A673 (cell line): ENCODE measurements at regions not wholly inside any gene's neighbourhood (a gene's known extent, or its start where the extent isn't known, plus 50 kb on each side); places are given as distances from the start of the nearest gene placed in this dataset.

Experiments
- BruUV-seq: library from RNA; stranded (reverse); fragments of 400-500 nt; replicated peaks from 2 replicates; lab custom pipeline; 2021; lab: Mats Ljungman, UMichigan
- CTCF ChIA-PET: fragments of 300-600 bp; sonication (Branson Sonifier 250); formaldehyde crosslinking; loops from one replicate; lab custom pipeline; 2022; ENCODE audit warnings: antibody characterized with exemption; lab: Charles Lee
- POLR2A ChIA-PET: fragments of 300-600 bp; sonication (Branson Sonifier 250); formaldehyde crosslinking; loops from one replicate; lab custom pipeline; 2022; ENCODE audit warnings: antibody characterized with exemption; ENCODE audit not compliant: low non-redundant PET; lab: Charles Lee
- DNase-seq: peaks from one replicate; pipeline ENCODE4 v3.0.0-alpha.2; 2015; ENCODE audit warnings: low spot score
- H3K27ac ChIP-seq: fragments of 200-600 bp; sonication (generic); 2 replicates; pipeline ENCODE4 v1.5.1; 2016; ENCODE audit warnings: mixed run types, low read depth, mild to moderate bottlenecking, mixed read lengths, antibody characterized with exemption, low read length; ENCODE audit not compliant: poor library complexity, severe bottlenecking
- H3K27me3 ChIP-seq: fragments of 200-600 bp; sonication (generic); replicated peaks from 2 replicates; pipeline ENCODE4 v1.6.1; 2017; ENCODE audit warnings: mixed run types, low read depth, mild to moderate bottlenecking, mixed read lengths, antibody characterized with exemption, low read length; ENCODE audit not compliant: insufficient read depth, poor library complexity
- H3K36me3 ChIP-seq: fragments of 200-600 bp; sonication (generic); 2 replicates; pipeline ENCODE4 v1.6.1; 2016; ENCODE audit warnings: mixed run types, mild to moderate bottlenecking, mixed read lengths, antibody characterized with exemption, low read length; ENCODE audit not compliant: insufficient read depth, poor library complexity, severe bottlenecking
- H3K4me1 ChIP-seq: fragments of 200-600 bp; sonication (generic); 2 replicates; pipeline ENCODE4 v1.6.1; 2017; ENCODE audit warnings: mixed run types, mild to moderate bottlenecking, mixed read lengths, antibody characterized with exemption, low read length; ENCODE audit not compliant: insufficient read depth, poor library complexity, severe bottlenecking
- H3K4me3 ChIP-seq: fragments of 200-600 bp; sonication (generic); 2 replicates; pipeline ENCODE4 v1.5.1; 2016; ENCODE audit warnings: low read depth, mixed run types, mild to moderate bottlenecking, mixed read lengths, low read length; ENCODE audit not compliant: poor library complexity, severe bottlenecking
- H3K9me3 ChIP-seq: fragments of 200-600 bp; sonication (generic); 2 replicates; pipeline ENCODE4 v1.6.1; 2016; ENCODE audit warnings: mixed run types, low read depth, mild to moderate bottlenecking, mixed read lengths, antibody characterized with exemption, low read length; ENCODE audit not compliant: poor library complexity, severe bottlenecking
- EZH2 ChIP-seq: fragments of 200-600 bp; sonication (generic); IDR thresholded peaks from 2 replicates; pipeline ENCODE4 v1.6.1; 2017; ENCODE audit warnings: borderline replicate concordance, low read depth, mild to moderate bottlenecking, mixed read lengths, antibody characterized with exemption, low read length; ENCODE audit not compliant: poor library complexity, severe bottlenecking
- intact Hi-C: fragments of 100-400 bp; cut with micrococcal nuclease; formaldehyde crosslinking; loops from one replicate; pipeline ENCODE4 v1.10.0; 2022; ENCODE audit not compliant: unreplicated experiment
- TF ChIP-seq, protein P1 (sequence below): fragments of 300-800, 200-600 bp; sonication (generic); conservative IDR thresholded peaks from 2 replicates; pipeline ENCODE4 v1.5.1; 2017; ENCODE audit warnings: low read depth, mild to moderate bottlenecking, antibody characterized with exemption, low read length, moderate library complexity, mixed read lengths

DNA sequence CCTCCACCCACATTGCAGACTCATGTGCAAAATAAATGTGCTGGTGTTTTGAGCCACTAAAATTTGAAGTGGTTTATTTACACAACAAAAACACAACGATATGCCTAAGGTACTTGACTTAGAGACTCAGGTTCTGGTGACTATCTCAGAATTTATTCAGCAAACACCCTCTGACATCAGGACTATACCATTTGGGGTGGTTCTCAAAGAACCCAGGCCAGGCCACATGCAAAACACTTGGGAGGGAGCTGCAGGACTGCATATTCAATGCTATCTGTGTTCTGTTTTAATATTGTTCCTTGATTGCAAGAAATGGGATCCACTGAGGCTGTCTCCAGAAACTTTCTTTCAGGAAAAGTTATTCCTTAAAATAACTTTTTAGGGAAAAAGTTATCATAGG lies 91.6 kb downstream of the LINC00237 start:
- Histone ChIP-seq H3K4me3 (no peak overlapping the region), H3K27me3 (peaks cover 39% of the 10 kb centered on the region), H3K36me3 (no peaks in the 10 kb centered on the region), H3K27ac (no peak overlapping the region), H3K4me1 (no peaks in the 10 kb centered on the region), H3K9me3 (no peaks in the 10 kb centered on the region)
- no peak for DNase-seq
- intact Hi-C loops, result no loop called here
- ChIA-PET POLR2A (no interaction called here), CTCF (no interaction called here)
- BruUV-seq, result no TSS peak
- no peak for TF ChIP-seq EZH2
- TF ChIP-seq, protein P1, sequence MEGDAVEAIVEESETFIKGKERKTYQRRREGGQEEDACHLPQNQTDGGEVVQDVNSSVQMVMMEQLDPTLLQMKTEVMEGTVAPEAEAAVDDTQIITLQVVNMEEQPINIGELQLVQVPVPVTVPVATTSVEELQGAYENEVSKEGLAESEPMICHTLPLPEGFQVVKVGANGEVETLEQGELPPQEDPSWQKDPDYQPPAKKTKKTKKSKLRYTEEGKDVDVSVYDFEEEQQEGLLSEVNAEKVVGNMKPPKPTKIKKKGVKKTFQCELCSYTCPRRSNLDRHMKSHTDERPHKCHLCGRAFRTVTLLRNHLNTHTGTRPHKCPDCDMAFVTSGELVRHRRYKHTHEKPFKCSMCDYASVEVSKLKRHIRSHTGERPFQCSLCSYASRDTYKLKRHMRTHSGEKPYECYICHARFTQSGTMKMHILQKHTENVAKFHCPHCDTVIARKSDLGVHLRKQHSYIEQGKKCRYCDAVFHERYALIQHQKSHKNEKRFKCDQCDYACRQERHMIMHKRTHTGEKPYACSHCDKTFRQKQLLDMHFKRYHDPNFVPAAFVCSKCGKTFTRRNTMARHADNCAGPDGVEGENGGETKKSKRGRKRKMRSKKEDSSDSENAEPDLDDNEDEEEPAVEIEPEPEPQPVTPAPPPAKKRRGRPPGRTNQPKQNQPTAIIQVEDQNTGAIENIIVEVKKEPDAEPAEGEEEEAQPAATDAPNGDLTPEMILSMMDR, result no peak

DNA sequence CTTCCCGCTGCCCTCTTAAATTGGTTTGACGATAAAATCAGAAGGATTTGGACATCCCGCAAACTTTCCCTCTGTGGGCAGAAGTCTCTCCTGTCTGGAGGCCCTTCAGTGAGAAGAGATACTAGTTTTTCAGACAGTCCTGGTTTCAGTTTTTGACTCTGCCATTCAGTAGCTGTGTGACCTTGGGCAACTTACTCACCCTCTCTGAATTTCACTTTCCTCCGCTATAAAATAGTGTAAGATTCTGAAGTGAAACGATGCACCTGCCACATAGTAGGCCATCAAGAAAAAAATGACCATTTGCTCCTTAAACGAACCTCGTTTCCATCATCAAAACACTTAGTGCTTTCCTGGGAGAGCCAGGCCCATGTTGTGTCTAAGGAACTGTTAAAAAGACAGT lies 97.2 kb downstream of the LINC00237 start:
- Histone ChIP-seq H3K4me3 (no peak overlapping the region), H3K27me3 (no peaks in the 10 kb centered on the region), H3K9me3 (no peaks in the 10 kb centered on the region), H3K27ac (no peak overlapping the region), H3K4me1 (no peaks in the 10 kb centered on the region), H3K36me3 (no peaks in the 10 kb centered on the region)
- intact Hi-C loops, result no loop called here
- ChIA-PET CTCF (no interaction called here), POLR2A (no interaction called here)
- no peak for TF ChIP-seq EZH2
- TF ChIP-seq, protein P1, result no peak
- no TSS peak for BruUV-seq
- DNase-seq, result no peak

DNA sequence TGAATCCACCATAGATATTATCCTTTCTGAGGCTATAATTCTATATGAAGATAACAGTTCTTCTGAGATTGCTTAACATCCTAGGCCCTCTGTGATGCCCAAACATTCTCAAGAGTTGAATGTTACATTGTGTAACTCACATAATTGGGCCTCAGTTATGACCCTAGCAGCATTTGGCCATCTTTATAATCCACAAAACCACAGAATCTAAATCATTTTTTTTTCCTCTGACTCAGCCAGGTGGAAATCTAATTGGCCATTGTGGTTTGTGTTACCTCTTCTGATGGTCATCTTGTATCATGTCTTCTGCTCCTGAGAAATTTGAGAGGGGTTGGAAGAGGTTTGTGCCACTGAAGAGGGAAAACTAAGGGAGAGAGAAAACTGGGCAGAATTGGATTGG lies 99.5 kb downstream of the LINC00237 start:
- TF ChIP-seq EZH2, result no peak
- Histone ChIP-seq H3K27ac (no peak overlapping the region), H3K27me3 (peaks cover under 1% of the 10 kb centered on the region), H3K36me3 (no peaks in the 10 kb centered on the region), H3K4me3 (no peak overlapping the region), H3K4me1 (no peaks in the 10 kb centered on the region), H3K9me3 (no peaks in the 10 kb centered on the region)
- no TSS peak for BruUV-seq
- DNase-seq, result no peak
- intact Hi-C loops, result no loop called here
- CTCF ChIA-PET, result no interaction called here
- POLR2A ChIA-PET, result no interaction called here

DNA sequence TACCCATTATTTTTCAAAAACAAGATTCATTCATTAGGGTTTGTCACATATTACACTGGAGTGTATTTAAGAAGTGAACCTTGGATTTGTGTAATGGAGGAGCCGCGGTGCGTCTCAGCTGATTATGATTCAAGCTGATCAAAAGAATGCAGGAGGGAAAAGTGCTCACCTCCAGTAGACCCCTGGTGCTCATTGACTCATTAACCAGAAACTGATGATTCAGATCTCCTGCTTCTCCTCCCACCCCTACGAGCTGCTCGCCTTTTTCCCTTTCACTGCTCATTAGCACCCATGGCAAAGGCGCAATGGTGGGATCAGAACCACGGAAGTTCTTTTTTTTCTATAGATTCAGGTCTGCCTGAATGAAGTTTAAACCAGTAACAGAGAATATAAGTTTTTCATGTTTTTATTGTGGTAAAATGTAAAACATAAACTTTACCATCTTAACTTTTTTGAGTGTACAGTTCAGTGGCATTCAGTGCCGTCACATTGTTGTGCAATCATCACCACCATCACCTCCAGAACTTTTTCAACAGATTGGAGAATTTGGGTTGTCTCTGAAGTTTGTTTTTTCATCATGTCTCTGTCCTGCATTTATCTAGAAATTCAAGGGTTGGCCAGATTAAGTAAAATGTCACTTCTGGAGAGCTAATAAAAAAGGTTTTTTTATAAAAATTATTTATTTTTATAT lies 101.6 kb downstream of the LINC00237 start:
- TF ChIP-seq, protein P1, result no peak
- TF ChIP-seq EZH2, result no peak
- no peaks in the 10 kb centered on the region for H3K4me1 ChIP-seq
- no peaks in the 10 kb centered on the region for H3K9me3 ChIP-seq
- DNase-seq, result no peak
- ChIA-PET POLR2A (no interaction called here), CTCF (no interaction called here)
- no peak overlapping the region for H3K4me3 ChIP-seq
- intact Hi-C loops, result no loop called here
- peaks cover 15% of the 10 kb centered on the region for H3K27me3 ChIP-seq
- H3K36me3 ChIP-seq, result no peaks in the 10 kb centered on the region
- H3K27ac ChIP-seq, result no peak overlapping the region
- no TSS peak for BruUV-seq
